ENCODE measurements at regions not wholly inside any gene's neighbourhood (a gene's known extent, or its start where the extent isn't known, plus 50 kb on each side); places are given as distances from the start of the nearest gene placed in this dataset.
A peak's percentile ranks its signal among the peaks of the same experiment; 100 is the strongest.

DNA sequence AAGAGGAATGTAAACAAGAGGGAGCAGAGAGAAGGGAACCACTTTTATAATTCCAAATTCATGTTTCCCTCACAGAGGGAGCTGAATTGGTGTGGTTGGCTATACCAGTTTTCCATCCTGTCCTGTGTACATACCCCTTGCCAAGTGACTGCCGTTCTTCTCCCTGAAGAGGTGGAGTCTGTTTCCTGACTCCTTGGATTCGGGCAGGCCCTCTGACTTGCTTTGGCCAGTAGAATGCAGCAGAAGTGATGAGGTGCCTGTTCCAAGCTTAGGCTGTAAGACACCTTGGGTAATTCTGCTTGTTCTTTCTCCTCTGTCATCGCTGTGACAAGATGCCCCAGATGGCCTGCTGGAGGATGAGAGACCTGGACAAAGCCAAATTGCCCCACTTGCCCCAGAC is 124.7 kb downstream of the UCHL1 start:
- peaks cover 0 to 4% (median 0%) of the 10 kb centered on the region in 4 donors for H3K9me3 ChIP-seq
- no peak for DNase-seq
- no peaks in the 10 kb centered on the region for H3K36me3 ChIP-seq
- TF ChIP-seq POLR2AphosphoS5 (IDR thresholded peaks at IDR 0.05) (no peak), EP300 (IDR thresholded peaks at IDR 0.05) (no peak), POLR2A (IDR thresholded peaks at IDR 0.05) (no peak)
- TF ChIP-seq, protein P1, sequence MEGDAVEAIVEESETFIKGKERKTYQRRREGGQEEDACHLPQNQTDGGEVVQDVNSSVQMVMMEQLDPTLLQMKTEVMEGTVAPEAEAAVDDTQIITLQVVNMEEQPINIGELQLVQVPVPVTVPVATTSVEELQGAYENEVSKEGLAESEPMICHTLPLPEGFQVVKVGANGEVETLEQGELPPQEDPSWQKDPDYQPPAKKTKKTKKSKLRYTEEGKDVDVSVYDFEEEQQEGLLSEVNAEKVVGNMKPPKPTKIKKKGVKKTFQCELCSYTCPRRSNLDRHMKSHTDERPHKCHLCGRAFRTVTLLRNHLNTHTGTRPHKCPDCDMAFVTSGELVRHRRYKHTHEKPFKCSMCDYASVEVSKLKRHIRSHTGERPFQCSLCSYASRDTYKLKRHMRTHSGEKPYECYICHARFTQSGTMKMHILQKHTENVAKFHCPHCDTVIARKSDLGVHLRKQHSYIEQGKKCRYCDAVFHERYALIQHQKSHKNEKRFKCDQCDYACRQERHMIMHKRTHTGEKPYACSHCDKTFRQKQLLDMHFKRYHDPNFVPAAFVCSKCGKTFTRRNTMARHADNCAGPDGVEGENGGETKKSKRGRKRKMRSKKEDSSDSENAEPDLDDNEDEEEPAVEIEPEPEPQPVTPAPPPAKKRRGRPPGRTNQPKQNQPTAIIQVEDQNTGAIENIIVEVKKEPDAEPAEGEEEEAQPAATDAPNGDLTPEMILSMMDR (IDR thresholded peaks at IDR 0.05): no peak
- no peak overlapping the region for H3K4me3 ChIP-seq
- peak overlapping the region in 2 of 4 donors; percentile 29 to 44 for H3K27ac ChIP-seq
- intact Hi-C loops (cut with DNase I): no loop called here
- 76 to 85% methylated on average over 3 of the region's 3 CpGs for WGBS, 2 donors
- H3K27me3 ChIP-seq: no peaks in the 10 kb centered on the region
- H3K4me1 ChIP-seq: peaks cover 0 to 8% (median 2%) of the 10 kb centered on the region in 4 donors

DNA sequence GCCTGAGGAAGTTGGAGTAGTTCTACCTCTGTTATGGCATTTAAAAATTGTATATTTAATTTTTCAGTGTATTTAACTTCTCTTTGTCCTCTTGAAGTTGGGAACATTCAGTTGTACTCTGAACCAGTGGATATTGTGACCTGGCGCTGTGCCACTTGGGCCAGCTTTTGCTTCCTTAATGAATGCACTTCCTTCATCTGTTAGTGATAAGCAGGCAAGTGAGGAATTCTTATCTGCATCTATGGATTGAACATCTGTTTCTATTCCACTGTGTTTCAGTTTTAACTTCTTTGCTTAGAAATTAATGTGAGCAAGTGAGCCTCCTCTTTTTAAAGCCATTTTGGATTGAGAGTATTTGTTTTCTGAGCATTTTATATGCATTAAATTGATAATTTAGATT is 128.3 kb downstream of the UCHL1 start:
- Histone ChIP-seq H3K36me3 (no peaks in the 10 kb centered on the region), H3K4me1 (peaks cover 0 to 8% (median 2%) of the 10 kb centered on the region in 4 donors), H3K27ac (no peak overlapping the region), H3K4me3 (no peak overlapping the region), H3K27me3 (no peaks in the 10 kb centered on the region), H3K9me3 (no peaks in the 10 kb centered on the region)
- DNase-seq: peak; percentile 75
- intact Hi-C loops (cut with DNase I): no loop called here
- WGBS, 2 donors: 17 to 47% methylated on average over 1 of the region's 1 CpG
- TF ChIP-seq EP300 (IDR thresholded peaks at IDR 0.05) (no peak), POLR2AphosphoS5 (IDR thresholded peaks at IDR 0.05) (peak in 2 of 4 donors; percentile 44 to 47)

DNA sequence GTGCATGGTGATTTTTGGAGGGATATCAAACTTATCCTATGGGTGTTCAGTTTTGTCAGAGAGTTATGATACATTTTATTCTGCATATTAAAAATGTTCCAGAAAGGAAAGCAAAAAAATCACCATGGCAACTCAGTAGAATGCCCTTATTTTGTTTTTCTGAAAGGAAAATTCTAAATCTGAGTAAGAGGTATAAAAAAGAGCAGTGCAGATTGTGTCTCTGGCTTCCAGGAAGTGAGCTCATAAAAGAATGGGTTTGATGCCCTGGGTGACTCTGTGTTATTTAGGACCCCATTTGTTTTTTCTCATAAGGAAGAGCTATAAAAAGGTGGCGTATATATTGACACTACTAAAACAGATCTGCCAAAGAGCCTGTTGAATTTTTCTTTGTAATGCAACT is 128.8 kb downstream of the UCHL1 start:
- H3K27me3 ChIP-seq: no peaks in the 10 kb centered on the region
- no peak overlapping the region for H3K27ac ChIP-seq
- intact Hi-C loops (cut with DNase I): no loop called here
- H3K4me1 ChIP-seq: peaks cover 0 to 8% (median 2%) of the 10 kb centered on the region in 4 donors
- TF ChIP-seq POLR2A (IDR thresholded peaks at IDR 0.05) (no peak), EP300 (IDR thresholded peaks at IDR 0.05) (no peak), POLR2AphosphoS5 (IDR thresholded peaks at IDR 0.05) (no peak)
- TF ChIP-seq, protein P1 (IDR thresholded peaks at IDR 0.05): no peak
- WGBS, 2 donors: 36 to 75% methylated on average over 1 of the region's 1 CpG
- H3K4me3 ChIP-seq: no peak overlapping the region
- no peaks in the 10 kb centered on the region for H3K9me3 ChIP-seq
- no peaks in the 10 kb centered on the region for H3K36me3 ChIP-seq
- no peak for DNase-seq

DNA sequence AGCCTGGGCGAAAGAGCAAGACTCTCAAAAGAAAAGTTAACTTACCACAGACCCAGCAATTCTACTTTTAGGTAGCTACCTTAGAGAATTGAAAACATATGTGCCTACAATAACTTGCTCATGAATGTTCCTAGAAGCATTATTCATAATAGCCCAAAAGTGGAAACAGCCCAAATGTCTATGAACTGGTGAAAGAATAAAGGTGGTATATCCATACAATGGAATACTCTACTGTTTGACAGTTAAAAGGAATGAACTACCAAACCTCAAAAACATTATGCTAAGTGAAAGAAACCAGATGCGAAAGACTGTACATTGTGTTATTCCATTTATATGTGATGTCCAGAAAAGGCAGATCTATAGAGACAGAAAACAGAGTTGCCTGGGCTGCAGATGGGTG is 131.4 kb downstream of the UCHL1 start:
- no peak for DNase-seq
- Histone ChIP-seq H3K9me3 (no peaks in the 10 kb centered on the region), H3K27ac (no peak overlapping the region), H3K4me1 (no peaks in the 10 kb centered on the region), H3K36me3 (no peaks in the 10 kb centered on the region), H3K4me3 (no peak overlapping the region), H3K27me3 (no peaks in the 10 kb centered on the region)
- intact Hi-C loops (cut with DNase I): no loop called here
- 97% methylated on average over 2 of the region's 2 CpGs for WGBS, 2 donors
- TF ChIP-seq EP300 (IDR thresholded peaks at IDR 0.05) (no peak), POLR2A (IDR thresholded peaks at IDR 0.05) (no peak), POLR2AphosphoS5 (IDR thresholded peaks at IDR 0.05) (no peak)
- TF ChIP-seq, protein P1 (IDR thresholded peaks at IDR 0.05): no peak

DNA sequence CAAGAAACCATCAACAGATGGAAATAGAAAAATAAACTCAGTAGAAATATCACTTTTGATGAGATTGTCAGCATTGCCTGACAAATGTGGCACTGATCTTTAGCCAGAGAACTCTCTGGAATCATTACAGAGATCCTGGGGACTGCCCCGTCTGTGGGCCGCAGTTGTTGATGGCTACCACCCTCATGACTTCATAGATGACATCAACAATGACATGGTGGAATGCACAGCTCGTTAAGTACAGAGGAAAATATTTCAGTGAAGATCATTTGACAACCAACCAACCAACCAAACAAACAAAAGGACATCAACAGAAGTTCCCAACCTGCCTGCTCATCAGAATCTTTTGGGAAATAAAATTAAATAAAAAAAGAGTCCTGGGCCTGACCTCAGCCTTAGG is 132.6 kb downstream of the UCHL1 start:
- no peaks in the 10 kb centered on the region for H3K27me3 ChIP-seq
- no peak overlapping the region for H3K4me3 ChIP-seq
- H3K36me3 ChIP-seq: no peaks in the 10 kb centered on the region
- H3K27ac ChIP-seq: no peak overlapping the region
- WGBS, 2 donors: 85 to 87% methylated on average over 3 of the region's 3 CpGs
- no peaks in the 10 kb centered on the region for H3K4me1 ChIP-seq
- TF ChIP-seq, protein P1 (IDR thresholded peaks at IDR 0.05): no peak
- intact Hi-C loops (cut with DNase I): no loop called here
- no peak for DNase-seq
- H3K9me3 ChIP-seq: no peaks in the 10 kb centered on the region

Measured in sigmoid colon (tissue), 6 donors.